HG03066 (cell line): ENCODE measurements at regions not wholly inside any gene's neighbourhood (a gene's known extent, or its start where the extent isn't known, plus 50 kb on each side); places are given as distances from the start of the nearest gene placed in this dataset.

Experiments used
- ATAC-seq: cut with Tn5 transposase; IDR thresholded peaks from one replicate; pipeline ENCODE4 v1.9.1; 2021; ENCODE audit warnings: low read depth; ENCODE audit not compliant: unreplicated experiment

GRCh38 chr13:68214691-68215415 is 984.7 kb upstream of the PCDH9 start:
- no peak for ATAC-seq

- no peak for ATAC-seq
Observed at GRCh38 chr13:68199271-68199670, 969.1 kb upstream of the PCDH9 start.

- ATAC-seq = no peak
Observed at GRCh38 chr13:68190818-68191217, 960.7 kb upstream of the PCDH9 start.

- ATAC-seq = no peak
Observed at GRCh38 chr13:68185444-68186141, 955.5 kb upstream of the PCDH9 start.

- no peak for ATAC-seq
Observed at GRCh38 chr13:68176475-68176874, 946.3 kb upstream of the PCDH9 start.

- ATAC-seq = no peak
Observed at GRCh38 chr13:68174893-68175292, 944.8 kb upstream of the PCDH9 start.

- ATAC-seq = no peak
Observed at GRCh38 chr13:68173111-68173510, 943.0 kb upstream of the PCDH9 start.

GRCh38 chr13:68170961-68171360 is 940.8 kb upstream of the PCDH9 start:
- ATAC-seq = no peak

- ATAC-seq = no peak
Observed at GRCh38 chr13:68168448-68168847, 938.3 kb upstream of the PCDH9 start.

GRCh38 chr13:68160466-68160865 is 930.3 kb upstream of the PCDH9 start:
- no peak for ATAC-seq

- no peak for ATAC-seq
Observed at GRCh38 chr13:68152414-68152813, 922.3 kb upstream of the PCDH9 start.

GRCh38 chr13:68145852-68146251 is 915.7 kb upstream of the PCDH9 start:
- no peak for ATAC-seq

GRCh38 chr13:68128297-68128915 is 898.3 kb upstream of the PCDH9 start:
- no peak for ATAC-seq

GRCh38 chr13:68125087-68125480 is 894.9 kb upstream of the PCDH9 start:
- ATAC-seq = no peak

- ATAC-seq = no peak
Observed at GRCh38 chr13:68124437-68125086, 894.4 kb upstream of the PCDH9 start.

- ATAC-seq = no peak
Observed at GRCh38 chr13:68110178-68110768, 880.1 kb upstream of the PCDH9 start.

- ATAC-seq = no peak
Observed at GRCh38 chr13:68107667-68108066, 877.5 kb upstream of the PCDH9 start.

- no peak for ATAC-seq
Observed at GRCh38 chr13:68099631-68100030, 869.5 kb upstream of the PCDH9 start.

GRCh38 chr13:68081061-68081460 is 850.9 kb upstream of the PCDH9 start:
- ATAC-seq = no peak

- no peak for ATAC-seq
Observed at GRCh38 chr13:68078874-68079273, 848.7 kb upstream of the PCDH9 start.

- ATAC-seq = no peak
Observed at GRCh38 chr13:68078469-68078868, 848.3 kb upstream of the PCDH9 start.
